ENCODE measurements at regions not wholly inside any gene's neighbourhood (a gene's known extent, or its start where the extent isn't known, plus 50 kb on each side); places are given as distances from the start of the nearest gene placed in this dataset.

GRCh38 chr5:125612181-125612721 is 811.0 kb upstream of the GRAMD2B start:
- Histone ChIP-seq H3K27me3 (ENCODE audit: control insufficient read depth in 1 of 2, insufficient read depth in 2 of 2, low read length in 2 of 2) (no peaks in the 10 kb centered on the region), H3K27ac (ENCODE audit: low read depth in 1 of 2, low read length in 2 of 2) (no peak overlapping the region), H3K9me3 (ENCODE audit: control insufficient read depth in 1 of 2, insufficient read depth in 1 of 2, low read length in 2 of 2) (no peaks in the 10 kb centered on the region), H3K36me3 (ENCODE audit: insufficient read depth, low read length) (no peaks in the 10 kb centered on the region), H3K4me1 (ENCODE audit: insufficient read depth, low read length) (no peaks in the 10 kb centered on the region), H3K4me3 (ENCODE audit: low read length) (no peak overlapping the region)
- Mint-ChIP-seq H3K36me3 (ENCODE audit: low read depth) (no peaks in the 10 kb centered on the region), H3K9me3 (peaks cover 2% of the 10 kb centered on the region), H3K4me3 (no peak overlapping the region), H3K27me3 (no peaks in the 10 kb centered on the region), H3K27ac (no peak overlapping the region), H3K4me1 (ENCODE audit: low read depth) (no peaks in the 10 kb centered on the region)
- DNase-seq (no peak), ATAC-seq (ENCODE audit: poor library complexity) (no peak)
- TF ChIP-seq, protein P1, sequence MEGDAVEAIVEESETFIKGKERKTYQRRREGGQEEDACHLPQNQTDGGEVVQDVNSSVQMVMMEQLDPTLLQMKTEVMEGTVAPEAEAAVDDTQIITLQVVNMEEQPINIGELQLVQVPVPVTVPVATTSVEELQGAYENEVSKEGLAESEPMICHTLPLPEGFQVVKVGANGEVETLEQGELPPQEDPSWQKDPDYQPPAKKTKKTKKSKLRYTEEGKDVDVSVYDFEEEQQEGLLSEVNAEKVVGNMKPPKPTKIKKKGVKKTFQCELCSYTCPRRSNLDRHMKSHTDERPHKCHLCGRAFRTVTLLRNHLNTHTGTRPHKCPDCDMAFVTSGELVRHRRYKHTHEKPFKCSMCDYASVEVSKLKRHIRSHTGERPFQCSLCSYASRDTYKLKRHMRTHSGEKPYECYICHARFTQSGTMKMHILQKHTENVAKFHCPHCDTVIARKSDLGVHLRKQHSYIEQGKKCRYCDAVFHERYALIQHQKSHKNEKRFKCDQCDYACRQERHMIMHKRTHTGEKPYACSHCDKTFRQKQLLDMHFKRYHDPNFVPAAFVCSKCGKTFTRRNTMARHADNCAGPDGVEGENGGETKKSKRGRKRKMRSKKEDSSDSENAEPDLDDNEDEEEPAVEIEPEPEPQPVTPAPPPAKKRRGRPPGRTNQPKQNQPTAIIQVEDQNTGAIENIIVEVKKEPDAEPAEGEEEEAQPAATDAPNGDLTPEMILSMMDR (IDR thresholded peaks at IDR 0.05), result no peak
- intact Hi-C loops (cut with DNase I, micrococcal nuclease), result no loop called here
- ChIA-PET CTCF (no interaction called here), POLR2A (no interaction called here)

DNA sequence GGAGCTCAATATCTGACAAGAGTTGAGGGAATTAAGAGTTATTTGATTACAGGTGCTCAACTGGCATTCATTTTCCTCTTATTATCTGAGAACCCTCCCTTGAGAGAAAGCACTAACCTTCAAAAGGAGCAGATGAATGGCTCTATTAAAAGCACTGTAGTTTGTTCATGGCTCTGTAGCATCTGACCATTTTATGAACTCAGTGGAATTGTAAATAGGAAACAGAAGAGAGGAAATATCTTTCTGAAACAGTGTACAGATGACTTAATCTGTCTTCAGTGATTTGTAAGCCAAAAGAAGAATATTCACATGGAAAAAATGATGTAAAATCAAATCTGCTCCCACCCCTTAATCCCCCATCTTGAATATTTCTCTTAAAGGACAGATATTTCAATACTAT is 810.4 kb upstream of the GRAMD2B start:
- TF ChIP-seq, protein P1 (IDR thresholded peaks at IDR 0.05), result no peak
- intact Hi-C loops (cut with DNase I, micrococcal nuclease), result no loop called here
- Histone ChIP-seq H3K36me3 (ENCODE audit: insufficient read depth, low read length) (no peaks in the 10 kb centered on the region), H3K27ac (ENCODE audit: low read depth in 1 of 2, low read length in 2 of 2) (no peak overlapping the region), H3K27me3 (ENCODE audit: control insufficient read depth in 1 of 2, insufficient read depth in 2 of 2, low read length in 2 of 2) (no peaks in the 10 kb centered on the region), H3K4me1 (ENCODE audit: insufficient read depth, low read length) (no peaks in the 10 kb centered on the region), H3K4me3 (ENCODE audit: low read length) (no peak overlapping the region), H3K9me3 (ENCODE audit: control insufficient read depth in 1 of 2, insufficient read depth in 1 of 2, low read length in 2 of 2) (no peaks in the 10 kb centered on the region)
- Mint-ChIP-seq H3K27me3 (no peaks in the 10 kb centered on the region), H3K9me3 (peaks cover 2% of the 10 kb centered on the region), H3K4me1 (ENCODE audit: low read depth) (no peaks in the 10 kb centered on the region), H3K27ac (no peak overlapping the region), H3K36me3 (ENCODE audit: low read depth) (no peaks in the 10 kb centered on the region), H3K4me3 (no peak overlapping the region)
- CTCF ChIA-PET, result no interaction called here
- ATAC-seq (ENCODE audit: poor library complexity) (no peak), DNase-seq (no peak)
- POLR2A ChIA-PET, result no interaction called here

DNA sequence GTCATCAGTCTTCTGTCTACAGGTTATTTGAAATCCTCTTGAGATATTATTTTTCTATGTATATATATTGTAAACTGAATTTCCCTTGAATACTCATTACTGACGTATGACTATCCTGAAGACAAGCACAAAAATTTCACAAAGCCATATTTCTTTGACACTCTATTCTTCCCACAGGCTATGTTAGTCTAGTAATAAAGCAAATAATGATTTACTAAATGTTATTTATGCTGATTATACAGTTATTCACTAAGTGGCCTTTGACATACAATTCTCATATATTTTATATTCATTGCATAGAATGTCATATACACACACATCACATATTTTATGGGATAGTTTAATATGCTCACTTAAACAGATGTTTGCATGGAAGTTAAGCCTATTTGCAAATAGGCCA is 793.0 kb upstream of the GRAMD2B start:
- Histone ChIP-seq H3K27me3 (ENCODE audit: control insufficient read depth in 1 of 2, insufficient read depth in 2 of 2, low read length in 2 of 2) (no peaks in the 10 kb centered on the region), H3K27ac (ENCODE audit: low read depth in 1 of 2, low read length in 2 of 2) (no peak overlapping the region), H3K36me3 (ENCODE audit: insufficient read depth, low read length) (no peaks in the 10 kb centered on the region), H3K9me3 (ENCODE audit: control insufficient read depth in 1 of 2, insufficient read depth in 1 of 2, low read length in 2 of 2) (no peaks in the 10 kb centered on the region), H3K4me1 (ENCODE audit: insufficient read depth, low read length) (no peaks in the 10 kb centered on the region), H3K4me3 (ENCODE audit: low read length) (no peak overlapping the region)
- intact Hi-C loops (cut with DNase I, micrococcal nuclease), result no loop called here
- H3K4me1 Mint-ChIP-seq (ENCODE audit: low read depth), result no peaks in the 10 kb centered on the region
- CTCF ChIA-PET, result no interaction called here
- ATAC-seq (ENCODE audit: poor library complexity) (no peak), DNase-seq (no peak)
- H3K27me3 Mint-ChIP-seq, result no peaks in the 10 kb centered on the region
- H3K36me3 Mint-ChIP-seq (ENCODE audit: low read depth), result no peaks in the 10 kb centered on the region
- no peak overlapping the region for H3K4me3 Mint-ChIP-seq
- POLR2A ChIA-PET, result no interaction called here
- H3K9me3 Mint-ChIP-seq, result peaks cover 14% of the 10 kb centered on the region
- H3K27ac Mint-ChIP-seq, result no peak overlapping the region
- TF ChIP-seq, protein P1 (IDR thresholded peaks at IDR 0.05), result no peak

Data from CD4-positive, alpha-beta T cell (primary cell).